Suprapubic skin (tissue), 3 donors: ENCODE measurements at regions not wholly inside any gene's neighbourhood (a gene's known extent, or its start where the extent isn't known, plus 50 kb on each side); places are given as distances from the start of the nearest gene placed in this dataset.

Experiments used
- POLR2AphosphoS5 ChIP-seq, 3 donors: sonication (generic); formaldehyde crosslinking; IDR thresholded peaks; one replicate each; pipeline ENCODE4 v1.6.1; 2017; ENCODE audit warnings: antibody characterized with exemption in 3 of 3
- TF ChIP-seq, protein P1 (sequence below), 2 donors: fragments of 200-600 bp in 1 of 2; fragments of 450-650 bp in 1 of 2; sonication (generic) in 1 of 2; IDR thresholded peaks; one replicate each; pipeline ENCODE4 v1.5.1; 2016 to 2019; ENCODE audit warnings: antibody characterized with exemption in 2 of 2, mild to moderate bottlenecking in 1 of 2, moderate library complexity in 1 of 2

GRCh38 chr11:80733790-80734189 is 1293.0 kb upstream of the TENM4 start:
- TF ChIP-seq, protein P1, sequence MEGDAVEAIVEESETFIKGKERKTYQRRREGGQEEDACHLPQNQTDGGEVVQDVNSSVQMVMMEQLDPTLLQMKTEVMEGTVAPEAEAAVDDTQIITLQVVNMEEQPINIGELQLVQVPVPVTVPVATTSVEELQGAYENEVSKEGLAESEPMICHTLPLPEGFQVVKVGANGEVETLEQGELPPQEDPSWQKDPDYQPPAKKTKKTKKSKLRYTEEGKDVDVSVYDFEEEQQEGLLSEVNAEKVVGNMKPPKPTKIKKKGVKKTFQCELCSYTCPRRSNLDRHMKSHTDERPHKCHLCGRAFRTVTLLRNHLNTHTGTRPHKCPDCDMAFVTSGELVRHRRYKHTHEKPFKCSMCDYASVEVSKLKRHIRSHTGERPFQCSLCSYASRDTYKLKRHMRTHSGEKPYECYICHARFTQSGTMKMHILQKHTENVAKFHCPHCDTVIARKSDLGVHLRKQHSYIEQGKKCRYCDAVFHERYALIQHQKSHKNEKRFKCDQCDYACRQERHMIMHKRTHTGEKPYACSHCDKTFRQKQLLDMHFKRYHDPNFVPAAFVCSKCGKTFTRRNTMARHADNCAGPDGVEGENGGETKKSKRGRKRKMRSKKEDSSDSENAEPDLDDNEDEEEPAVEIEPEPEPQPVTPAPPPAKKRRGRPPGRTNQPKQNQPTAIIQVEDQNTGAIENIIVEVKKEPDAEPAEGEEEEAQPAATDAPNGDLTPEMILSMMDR (IDR thresholded peaks at IDR 0.05) = no peak
- no peak for TF ChIP-seq POLR2AphosphoS5 (IDR thresholded peaks at IDR 0.05)
